SK-N-SH (cell line): ENCODE measurements at regions not wholly inside any gene's neighbourhood (a gene's known extent, or its start where the extent isn't known, plus 50 kb on each side); places are given as distances from the start of the nearest gene placed in this dataset.

Experiments used
- CTCF ChIA-PET: fragments of 300-600, 350-600 bp; formaldehyde crosslinking; extraction: SDS; loops from one replicate; lab custom pipeline; 2021; lab: Yijun Ruan, JAX
- POLR2A ChIA-PET: fragments of 350-600 bp; sonication (Branson Sonifier 250); formaldehyde crosslinking; extraction: SDS; loops from one replicate; lab custom pipeline; 2020; ENCODE audit warnings: antibody characterized with exemption, inconsistent platforms; lab: Yijun Ruan, JAX
- DNase-seq: peaks from one replicate; pipeline ENCODE4 v3.0.0; 2012
- H2AFZ ChIP-seq: fragments of 200-600 bp; sonication (generic); 2 replicates; pipeline ENCODE4 v1.8.1; 2016; ENCODE audit warnings: antibody characterized with exemption, mild to moderate bottlenecking, low read depth
- H3F3A ChIP-seq: fragments of 200-600 bp; sonication (generic); replicated peaks from 2 replicates; pipeline ENCODE3; 2016; ENCODE audit warnings: antibody characterized with exemption, mild to moderate bottlenecking; ENCODE audit not compliant: insufficient read depth
- H3K27ac ChIP-seq, 2 experiments: fragments of 200-500 bp in 1 of 2; fragments of 200-600 bp in 1 of 2; sonication (Bioruptor generic) in 1 of 2; sonication (generic), shearing (Covaris generic) in 1 of 2; 2 replicates each; pipeline versions ENCODE4 v1.5.1 to v1.6.1; 2014 to 2016; ENCODE audit warnings: low read depth in 2 of 2, inconsistent platforms in 1 of 2, low read length in 1 of 2, mild to moderate bottlenecking in 1 of 2, mixed read lengths in 1 of 2
- H3K27me3 ChIP-seq: fragments of 200-600 bp; sonication (generic), shearing (Covaris generic); 2 replicates; pipeline ENCODE4 v1.6.1; 2016; ENCODE audit warnings: mixed run types; ENCODE audit not compliant: insufficient read depth
- H3K36me3 ChIP-seq, 2 experiments: fragments of 200-500 bp in 1 of 2; fragments of 200-600 bp in 1 of 2; sonication (Bioruptor generic) in 1 of 2; sonication (generic) in 1 of 2; replicated peaks in 1 of 2; 2 replicates each; pipeline versions ENCODE3 to v1.5.1; 2014 to 2016; ENCODE audit warnings: low read length in 1 of 2, mild to moderate bottlenecking in 1 of 2; ENCODE audit not compliant: insufficient read depth in 2 of 2, control insufficient read depth in 1 of 2
- H3K4me1 ChIP-seq, 2 experiments: fragments of 200-500 bp in 1 of 2; fragments of 200-600 bp in 1 of 2; sonication (Bioruptor generic) in 1 of 2; sonication (generic), shearing (Covaris generic) in 1 of 2; 2 replicates each; pipeline versions ENCODE4 v1.5.1 to v1.6.1; 2014 to 2016; ENCODE audit warnings: low read depth in 1 of 2, low read length in 1 of 2, mixed run types in 1 of 2; ENCODE audit not compliant: insufficient read depth in 2 of 2, control insufficient read depth in 1 of 2
- H3K4me2 ChIP-seq: fragments of 200-600 bp; sonication (generic), shearing (Covaris generic); 2 replicates; pipeline ENCODE4 v1.6.1; 2017; ENCODE audit warnings: mixed run types
- H3K4me3 ChIP-seq, 2 experiments: fragments of 200-500 bp in 1 of 2; fragments of 200-600 bp in 1 of 2; sonication (Bioruptor generic) in 1 of 2; sonication (generic), shearing (Covaris generic) in 1 of 2; 2 replicates each; pipeline versions ENCODE4 v1.5.1 to v1.8.1; 2014 to 2016; ENCODE audit warnings: low read depth in 2 of 2, inconsistent platforms in 1 of 2, low read length in 1 of 2, mild to moderate bottlenecking in 1 of 2, mixed read lengths in 1 of 2, moderate library complexity in 1 of 2
- H3K79me2 ChIP-seq: fragments of 200-600 bp; sonication (generic); 2 replicates; pipeline ENCODE4 v1.8.1; 2017; ENCODE audit warnings: mild to moderate bottlenecking; ENCODE audit not compliant: insufficient read depth
- H3K9ac ChIP-seq: fragments of 200-600 bp; sonication (generic); 2 replicates; pipeline ENCODE4 v1.6.1; 2017; ENCODE audit warnings: mixed run types
- H3K9me2 ChIP-seq: fragments of 200-600 bp; sonication (generic); 2 replicates; pipeline ENCODE4 v1.6.1; 2017; ENCODE audit warnings: mixed run types
- H3K9me3 ChIP-seq: fragments of 200-600 bp; sonication (generic); 2 replicates; pipeline ENCODE4 v1.6.1; 2017; ENCODE audit warnings: mixed run types, mild to moderate bottlenecking, moderate library complexity
- H4K20me1 ChIP-seq: fragments of 200-600 bp; sonication (generic); 2 replicates; pipeline ENCODE4 v1.6.1; 2017; ENCODE audit warnings: mild to moderate bottlenecking, mixed run types; ENCODE audit not compliant: insufficient read depth
- ELF1 ChIP-seq: IDR thresholded peaks from 2 replicates; pipeline ENCODE4 v1.4.0; 2012
- FOXM1 ChIP-seq: IDR thresholded peaks from 2 replicates; pipeline ENCODE4 v1.4.0; 2012; ENCODE audit warnings: low read depth, mild to moderate bottlenecking
- GABPA ChIP-seq: IDR thresholded peaks from 2 replicates; pipeline ENCODE4 v1.4.0; 2012; ENCODE audit warnings: low read depth, mild to moderate bottlenecking
- IRF3 ChIP-seq: fragments of 150-350 bp; IDR thresholded peaks from 2 replicates; pipeline ENCODE4 v1.6.1; 2016; ENCODE audit warnings: mild to moderate bottlenecking, low read depth, low read length
- MEF2A ChIP-seq: IDR thresholded peaks from 2 replicates; pipeline ENCODE4 v1.4.0; 2012; ENCODE audit warnings: low read depth, borderline replicate concordance
- NRF1 ChIP-seq: IDR thresholded peaks from 2 replicates; pipeline ENCODE4 v1.6.1; 2012; ENCODE audit warnings: low read depth, mild to moderate bottlenecking, low read length
- POLR2AphosphoS5 ChIP-seq: IDR thresholded peaks from 2 replicates; pipeline ENCODE4 v1.6.1; 2012; ENCODE audit warnings: low read depth, low read length
- RAD21 ChIP-seq: IDR thresholded peaks from 2 replicates; pipeline ENCODE4 v1.6.1; 2012; ENCODE audit warnings: mild to moderate bottlenecking, low read length
- RCOR1 ChIP-seq: fragments of 150-350 bp; IDR thresholded peaks from 2 replicates; pipeline ENCODE4 v1.6.1; 2017; ENCODE audit warnings: antibody characterized with exemption, low read length
- RFX5 ChIP-seq: IDR thresholded peaks from 2 replicates; pipeline ENCODE4 v1.6.1; 2012; ENCODE audit warnings: mild to moderate bottlenecking, improper control_type of control experiment, low read length
- RXRA ChIP-seq: IDR thresholded peaks from 2 replicates; pipeline ENCODE4 v1.4.0; 2012; ENCODE audit warnings: low read depth, mild to moderate bottlenecking, borderline replicate concordance
- SMC3 ChIP-seq: IDR thresholded peaks from 2 replicates; pipeline ENCODE4 v1.6.1; 2012; ENCODE audit warnings: low read depth, low read length, improper control_type of control experiment
- TCF12 ChIP-seq: IDR thresholded peaks from 2 replicates; pipeline ENCODE4 v1.4.0; 2012
- TEAD4 ChIP-seq: IDR thresholded peaks from 2 replicates; pipeline ENCODE4 v1.4.0; 2012; ENCODE audit warnings: mild to moderate bottlenecking, borderline replicate concordance; ENCODE audit not compliant: insufficient read depth
- WGBS: methylation state at CpG from one replicate; pipeline ENCODE4 v1.1.6; 2017; ENCODE audit warnings: low lambda C conversion rate; 5-methylcytosine and 5-hydroxymethylcytosine counted together
- TF ChIP-seq, protein P1 (sequence below): fragments of 150-350 bp; IDR thresholded peaks from 2 replicates; pipeline ENCODE4 v1.6.1; 2017; ENCODE audit warnings: antibody characterized with exemption, low read length, low read depth, borderline replicate concordance

- POLR2A ChIA-PET: no interaction called here
- TF ChIP-seq RCOR1 (no peak), TEAD4 (no peak), NRF1 (no peak)
- Histone ChIP-seq H3K9ac (no peak overlapping the region), H3K79me2 (no peaks in the 10 kb centered on the region), H3K4me1 (no peaks in the 10 kb centered on the region; a peak in 1 of 4 replicates), H3K36me3 (no peaks in the 10 kb centered on the region), H3K4me2 (no peak overlapping the region), H3K9me2 (no peaks in the 10 kb centered on the region), H3K9me3 (no peaks in the 10 kb centered on the region), H3F3A (no peaks in the 10 kb centered on the region), H3K27ac (no peak overlapping the region), H3K27me3 (no peaks in the 10 kb centered on the region), H2AFZ (no peak overlapping the region), H3K4me3 (no peak overlapping the region), H4K20me1 (no peaks in the 10 kb centered on the region)
- 7% methylated on average over 1 of the region's 1 CpG for WGBS
- CTCF ChIA-PET: interaction anchor here (2.6 kb wide), 1 partner anchor 19 kb away, joined by 13 read pairs; no protein-coding TSS in a partner anchor
- no peak for DNase-seq
Measured at GRCh38 chr10:111579473-111579872, 502.6 kb downstream of the ADRA2A start.

DNA sequence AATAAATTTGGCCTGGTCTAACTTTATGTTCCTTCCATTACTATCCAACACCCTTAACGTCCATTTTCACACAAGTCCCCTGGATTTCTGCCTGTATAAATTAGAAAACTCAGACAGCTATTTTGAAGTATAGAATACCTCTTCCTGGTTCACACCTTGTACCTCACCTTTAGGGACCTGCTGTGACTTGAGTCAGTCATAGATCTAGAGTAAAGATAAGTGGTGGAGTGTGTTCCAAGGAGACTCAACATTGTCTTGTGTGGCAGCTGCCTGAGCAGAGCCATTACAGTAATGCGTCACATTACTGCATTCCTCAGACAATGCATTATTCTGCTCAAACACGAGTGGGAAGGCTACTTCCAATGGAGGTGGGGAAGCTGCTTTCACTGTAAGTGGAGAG lies 513.9 kb downstream of the ADRA2A start:
- POLR2A ChIA-PET: no interaction called here

More for the DNA sequence above, 513.9 kb downstream of the ADRA2A start:
- CTCF ChIA-PET: interaction anchor here (1.0 to 1.3 kb wide), 2 partner anchors 8 to 515 kb away, joined by 3 to 4 read pairs; partner anchors contain the start of gene ADRA2A
- H3K9ac ChIP-seq: no peak overlapping the region
- H2AFZ ChIP-seq: no peak overlapping the region
- no peaks in the 10 kb centered on the region for H3F3A ChIP-seq
- WGBS: 1% methylated on average over 3 of the region's 3 CpGs
- H3K27me3 ChIP-seq: no peaks in the 10 kb centered on the region
- H3K36me3 ChIP-seq: no peaks in the 10 kb centered on the region
- H3K27ac ChIP-seq: no peak overlapping the region
- no peak overlapping the region for H3K4me2 ChIP-seq
- no peaks in the 10 kb centered on the region for H3K4me1 ChIP-seq
- no peak for DNase-seq
- TF ChIP-seq IRF3 (no peak), GABPA (no peak), FOXM1 (no peak), MEF2A (no peak), SMC3 (no peak), ELF1 (no peak), TEAD4 (no peak), TCF12 (no peak), RCOR1 (no peak), RFX5 (no peak), POLR2AphosphoS5 (no peak), RXRA (no peak), RAD21 (no peak)
- TF ChIP-seq, protein P1, sequence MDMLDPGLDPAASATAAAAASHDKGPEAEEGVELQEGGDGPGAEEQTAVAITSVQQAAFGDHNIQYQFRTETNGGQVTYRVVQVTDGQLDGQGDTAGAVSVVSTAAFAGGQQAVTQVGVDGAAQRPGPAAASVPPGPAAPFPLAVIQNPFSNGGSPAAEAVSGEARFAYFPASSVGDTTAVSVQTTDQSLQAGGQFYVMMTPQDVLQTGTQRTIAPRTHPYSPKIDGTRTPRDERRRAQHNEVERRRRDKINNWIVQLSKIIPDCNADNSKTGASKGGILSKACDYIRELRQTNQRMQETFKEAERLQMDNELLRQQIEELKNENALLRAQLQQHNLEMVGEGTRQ: no peak
- no peaks in the 10 kb centered on the region for H3K9me3 ChIP-seq
- H4K20me1 ChIP-seq: no peaks in the 10 kb centered on the region
- H3K79me2 ChIP-seq: no peaks in the 10 kb centered on the region
- no peaks in the 10 kb centered on the region for H3K9me2 ChIP-seq
- H3K4me3 ChIP-seq: no peak overlapping the region
